Endodermal cell (in vitro differentiated cells): ENCODE measurements at regions not wholly inside any gene's neighbourhood (a gene's known extent, or its start where the extent isn't known, plus 50 kb on each side); places are given as distances from the start of the nearest gene placed in this dataset.

ENCODE experiments used
- DNase-seq: peaks from one replicate; pipeline ENCODE4 v3.0.0-alpha.2; 2017
- H3K27ac ChIP-seq: 2 replicates; pipeline ENCODE4 v1.5.1; 2013; ENCODE audit warnings: mild to moderate bottlenecking, low read depth, low read length, moderate library complexity
- H3K27me3 ChIP-seq: 2 replicates; pipeline ENCODE4 v1.6.1; 2013; ENCODE audit warnings: mild to moderate bottlenecking, low read length, moderate library complexity; ENCODE audit not compliant: insufficient read depth, control insufficient read depth, poor library complexity, severe bottlenecking
- H3K36me3 ChIP-seq: 2 replicates; pipeline ENCODE4 v1.7.0; 2013; ENCODE audit warnings: mild to moderate bottlenecking, low read length, moderate library complexity; ENCODE audit not compliant: control insufficient read depth, insufficient read depth
- H3K4me1 ChIP-seq: one replicate; pipeline ENCODE4 v1.7.0; 2013; ENCODE audit warnings: low read length; ENCODE audit not compliant: control insufficient read depth, insufficient read depth
- H3K4me3 ChIP-seq: 2 replicates; pipeline ENCODE4 v1.5.1; 2013; ENCODE audit warnings: mild to moderate bottlenecking, low read length, moderate library complexity
- H3K9ac ChIP-seq: 2 replicates; pipeline ENCODE4 v1.6.1; 2013; ENCODE audit warnings: mild to moderate bottlenecking, low read length, moderate library complexity; ENCODE audit not compliant: poor library complexity, severe bottlenecking; ENCODE audit errors: extremely low read depth
- H3K9me3 ChIP-seq: 2 replicates; pipeline ENCODE4 v1.6.1; 2013; ENCODE audit warnings: mild to moderate bottlenecking, low read length, moderate library complexity; ENCODE audit not compliant: control insufficient read depth
- H3K27ac Mint-ChIP-seq: 2 replicates; pipeline ENCODE4 v1.8.0; 2020; ENCODE audit warnings: mixed read lengths
- H3K27me3 Mint-ChIP-seq: 2 replicates; pipeline ENCODE4 v1.8.0; 2021; ENCODE audit warnings: mild to moderate bottlenecking, mixed read lengths; ENCODE audit not compliant: insufficient read depth
- H3K36me3 Mint-ChIP-seq: 2 replicates; pipeline ENCODE4 v1.8.0; 2020; ENCODE audit warnings: low read depth, mixed read lengths
- H3K4me1 Mint-ChIP-seq: 2 replicates; pipeline ENCODE4 v1.8.0; 2020; ENCODE audit warnings: mixed read lengths
- H3K4me3 Mint-ChIP-seq: 2 replicates; pipeline ENCODE4 v1.8.0; 2020; ENCODE audit warnings: mild to moderate bottlenecking, moderate library complexity, mixed read lengths
- H3K9me3 Mint-ChIP-seq: 2 replicates; pipeline ENCODE4 v1.8.0; 2020; ENCODE audit warnings: mild to moderate bottlenecking, mixed read lengths
- CTCF ChIP-seq: fragments of 200-600 bp; sonication (generic); conservative IDR thresholded peaks from 2 replicates; pipeline ENCODE4 v1.5.0; 2021; ENCODE audit warnings: antibody characterized with exemption, mild to moderate bottlenecking
- WGBS, 2 experiments: methylation state at CpG; one replicate each; pipeline versions ENCODE4 v1.1.5 to v1.1.7; 2013; ENCODE audit warnings: missing lambda C conversion rate in 2 of 2, mixed read lengths in 1 of 2; ENCODE audit not compliant: insufficient coverage in 1 of 2, insufficient read length in 1 of 2; 5-methylcytosine and 5-hydroxymethylcytosine counted together

GRCh38 chr13:78102121-78102677, 183.6 kb upstream of the EDNRB start:
- H3K36me3 Mint-ChIP-seq, result no peaks in the 10 kb centered on the region

GRCh38 chr13:78100486-78100885, 181.9 kb upstream of the EDNRB start:
- H3K27me3 ChIP-seq, result no peaks in the 10 kb centered on the region
- H3K27ac Mint-ChIP-seq, result no peak overlapping the region
- no peak overlapping the region for H3K27ac ChIP-seq
- no peaks in the 10 kb centered on the region for H3K36me3 ChIP-seq
- H3K9me3 ChIP-seq, result no peaks in the 10 kb centered on the region
- no peaks in the 10 kb centered on the region for H3K27me3 Mint-ChIP-seq
- H3K4me1 ChIP-seq, result no peaks in the 10 kb centered on the region
- no peak overlapping the region for H3K4me3 Mint-ChIP-seq
- H3K9ac ChIP-seq, result no peak overlapping the region
- 92 to 100% methylated on average over 1 to 3 of the region's 4 CpGs for WGBS, 2 experiments
- no peaks in the 10 kb centered on the region for H3K4me1 Mint-ChIP-seq
- H3K9me3 Mint-ChIP-seq, result no peaks in the 10 kb centered on the region
- H3K36me3 Mint-ChIP-seq, result no peaks in the 10 kb centered on the region
- DNase-seq, result no peak
- no peak overlapping the region for H3K4me3 ChIP-seq
- TF ChIP-seq CTCF, result no peak

More at GRCh38 chr13:78102121-78102677, 183.6 kb upstream of the EDNRB start:
- no peaks in the 10 kb centered on the region for H3K9me3 ChIP-seq
- no peak overlapping the region for H3K27ac ChIP-seq
- Mint-ChIP-seq H3K27me3 (no peaks in the 10 kb centered on the region), H3K4me1 (no peaks in the 10 kb centered on the region), H3K27ac (no peak overlapping the region), H3K9me3 (no peaks in the 10 kb centered on the region), H3K4me3 (no peak overlapping the region)
- no peaks in the 10 kb centered on the region for H3K36me3 ChIP-seq
- H3K4me1 ChIP-seq, result no peaks in the 10 kb centered on the region
- no peak for TF ChIP-seq CTCF
- WGBS, 2 experiments, result 94% methylated on average over 4 of the region's 4 CpGs; no CpG with 5 or more reads in 1 of the 2 experiments
- no peak for DNase-seq
- no peaks in the 10 kb centered on the region for H3K27me3 ChIP-seq
- H3K4me3 ChIP-seq, result no peak overlapping the region
- no peak overlapping the region for H3K9ac ChIP-seq

- Histone ChIP-seq H3K4me1 (no peaks in the 10 kb centered on the region), H3K27me3 (no peaks in the 10 kb centered on the region), H3K27ac (no peak overlapping the region), H3K9me3 (no peaks in the 10 kb centered on the region), H3K4me3 (no peak overlapping the region), H3K36me3 (no peaks in the 10 kb centered on the region), H3K9ac (no peak overlapping the region)
- H3K27ac Mint-ChIP-seq, result no peak overlapping the region
- no peaks in the 10 kb centered on the region for H3K9me3 Mint-ChIP-seq
- TF ChIP-seq CTCF, result no peak
- H3K36me3 Mint-ChIP-seq, result no peaks in the 10 kb centered on the region
- H3K4me1 Mint-ChIP-seq, result no peaks in the 10 kb centered on the region
- WGBS, 2 experiments, result 83 to 87% methylated on average over 3 of the region's 3 CpGs
- DNase-seq, result no peak
- H3K27me3 Mint-ChIP-seq, result no peaks in the 10 kb centered on the region
- H3K4me3 Mint-ChIP-seq, result no peak overlapping the region
Measured at GRCh38 chr13:78098249-78098648, 179.6 kb upstream of the EDNRB start.
